GM12875 (cell line): ENCODE measurements at regions not wholly inside any gene's neighbourhood (a gene's known extent, or its start where the extent isn't known, plus 50 kb on each side); places are given as distances from the start of the nearest gene placed in this dataset.

Experiments
- H3K4me3 ChIP-seq: one replicate; pipeline ENCODE4 v1.5.1; 2011; ENCODE audit warnings: low read depth, low read length, control low read depth
- TF ChIP-seq, protein P1 (sequence below): IDR thresholded peaks from 2 replicates; pipeline ENCODE4 v1.5.1; 2011; ENCODE audit warnings: low read depth, mild to moderate bottlenecking, control low read depth, inconsistent platforms, low read length, moderate library complexity, borderline replicate concordance; ENCODE audit not compliant: insufficient read depth

DNA sequence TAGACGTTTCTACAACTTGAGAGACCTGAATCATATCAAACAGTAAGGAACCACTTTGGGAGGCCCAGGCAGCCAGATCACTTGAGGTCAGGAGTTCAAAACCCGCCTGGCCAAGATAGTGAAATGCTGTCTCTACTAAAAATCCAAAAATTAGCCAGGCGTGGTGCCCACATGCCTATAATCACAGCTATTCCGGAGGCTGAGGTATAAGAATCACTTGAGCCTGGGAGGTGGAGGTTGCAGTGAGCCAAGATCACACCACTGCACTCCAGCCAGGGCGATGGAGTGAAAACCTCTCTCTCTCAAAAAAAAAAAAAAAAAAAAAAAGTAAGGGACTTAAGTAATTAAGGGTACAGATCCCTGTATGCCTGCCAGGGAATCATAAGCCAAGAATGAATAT lies 103.4 kb upstream of the NUDT7 start:
- no peak overlapping the region for H3K4me3 ChIP-seq
- TF ChIP-seq, protein P1, sequence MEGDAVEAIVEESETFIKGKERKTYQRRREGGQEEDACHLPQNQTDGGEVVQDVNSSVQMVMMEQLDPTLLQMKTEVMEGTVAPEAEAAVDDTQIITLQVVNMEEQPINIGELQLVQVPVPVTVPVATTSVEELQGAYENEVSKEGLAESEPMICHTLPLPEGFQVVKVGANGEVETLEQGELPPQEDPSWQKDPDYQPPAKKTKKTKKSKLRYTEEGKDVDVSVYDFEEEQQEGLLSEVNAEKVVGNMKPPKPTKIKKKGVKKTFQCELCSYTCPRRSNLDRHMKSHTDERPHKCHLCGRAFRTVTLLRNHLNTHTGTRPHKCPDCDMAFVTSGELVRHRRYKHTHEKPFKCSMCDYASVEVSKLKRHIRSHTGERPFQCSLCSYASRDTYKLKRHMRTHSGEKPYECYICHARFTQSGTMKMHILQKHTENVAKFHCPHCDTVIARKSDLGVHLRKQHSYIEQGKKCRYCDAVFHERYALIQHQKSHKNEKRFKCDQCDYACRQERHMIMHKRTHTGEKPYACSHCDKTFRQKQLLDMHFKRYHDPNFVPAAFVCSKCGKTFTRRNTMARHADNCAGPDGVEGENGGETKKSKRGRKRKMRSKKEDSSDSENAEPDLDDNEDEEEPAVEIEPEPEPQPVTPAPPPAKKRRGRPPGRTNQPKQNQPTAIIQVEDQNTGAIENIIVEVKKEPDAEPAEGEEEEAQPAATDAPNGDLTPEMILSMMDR, result no peak

DNA sequence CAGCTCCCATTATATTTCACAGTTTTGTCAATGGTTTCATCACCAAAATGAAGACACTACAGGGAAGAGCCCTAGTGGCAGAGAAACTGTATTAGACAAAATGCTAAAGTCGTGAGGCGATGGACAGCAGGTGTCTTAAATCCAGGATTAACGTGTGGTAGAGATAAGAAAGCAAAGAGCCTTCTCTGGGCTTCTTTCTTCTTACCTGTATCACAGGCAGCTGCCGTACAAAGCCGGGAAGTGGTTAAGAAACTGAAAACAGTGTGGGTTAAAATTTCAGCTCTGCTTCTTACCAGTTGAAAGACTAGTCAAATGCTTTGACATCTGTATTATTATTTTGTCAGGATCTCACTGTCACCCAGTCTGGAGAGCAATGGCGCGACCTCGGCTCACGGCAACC lies 98.2 kb upstream of the NUDT7 start:
- TF ChIP-seq, protein P1, result no peak

DNA sequence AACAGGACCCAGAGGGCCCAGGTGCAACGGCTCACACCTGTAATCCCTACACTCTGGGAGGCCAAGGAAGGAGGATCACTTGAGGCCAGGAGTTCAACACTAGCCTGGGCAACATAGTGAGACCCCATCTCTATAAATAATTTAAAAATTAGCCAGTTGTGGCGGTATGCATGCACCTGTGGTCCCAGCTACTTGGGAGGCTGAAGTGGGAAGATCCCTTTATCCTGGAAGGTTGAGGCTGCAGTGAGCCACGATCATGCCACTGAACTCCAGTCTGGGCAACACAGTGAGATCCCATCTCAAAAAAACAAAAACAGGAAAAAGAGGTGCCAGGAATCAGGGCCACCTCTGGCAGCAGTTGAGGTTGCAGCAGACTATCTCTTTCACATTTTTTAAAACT lies 85.7 kb upstream of the NUDT7 start:
- no peak overlapping the region for H3K4me3 ChIP-seq
- TF ChIP-seq, protein P1, result no peak

More for the DNA sequence above, 98.2 kb upstream of the NUDT7 start:
- H3K4me3 ChIP-seq, result no peak overlapping the region

DNA sequence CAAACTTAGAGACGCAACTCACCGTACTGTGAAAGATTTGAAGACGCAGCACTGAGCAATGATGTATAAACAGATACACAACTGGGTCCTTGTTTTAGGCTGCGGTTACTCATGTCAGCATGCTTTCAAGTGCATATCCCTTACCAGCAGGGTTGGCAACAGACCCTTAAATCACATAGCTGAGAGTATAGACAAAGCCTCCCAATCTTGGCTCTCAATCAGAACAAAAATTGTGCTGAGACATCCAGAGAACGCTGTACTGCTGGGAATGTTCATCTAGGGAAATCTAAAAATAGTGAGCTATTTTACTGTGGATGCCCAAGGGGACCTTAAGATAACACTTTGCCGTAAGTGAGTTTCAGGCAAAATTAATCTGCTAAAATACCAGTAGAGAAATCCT lies 84.4 kb upstream of the NUDT7 start:
- TF ChIP-seq, protein P1, result no peak
- no peak overlapping the region for H3K4me3 ChIP-seq

DNA sequence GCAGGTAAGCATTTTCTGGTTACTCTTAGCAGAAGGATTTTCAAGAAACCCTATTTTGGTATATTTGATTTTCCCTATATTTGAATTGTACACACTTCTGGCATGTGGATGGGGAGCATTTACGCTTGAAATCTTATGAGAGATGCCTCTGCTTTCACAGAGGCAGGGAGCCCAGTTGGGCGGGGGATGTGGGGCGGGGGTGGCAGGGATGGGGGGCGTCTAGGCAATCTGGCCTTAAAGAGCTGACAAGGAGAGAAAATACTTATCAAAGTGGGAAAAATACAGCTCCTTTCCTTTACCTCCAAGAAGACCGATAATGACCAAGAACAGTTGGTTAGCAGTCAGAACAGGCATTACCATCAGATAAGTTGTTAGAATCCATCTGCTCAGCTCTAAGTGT lies 79.1 kb upstream of the NUDT7 start:
- no peak overlapping the region for H3K4me3 ChIP-seq
- TF ChIP-seq, protein P1, result no peak

DNA sequence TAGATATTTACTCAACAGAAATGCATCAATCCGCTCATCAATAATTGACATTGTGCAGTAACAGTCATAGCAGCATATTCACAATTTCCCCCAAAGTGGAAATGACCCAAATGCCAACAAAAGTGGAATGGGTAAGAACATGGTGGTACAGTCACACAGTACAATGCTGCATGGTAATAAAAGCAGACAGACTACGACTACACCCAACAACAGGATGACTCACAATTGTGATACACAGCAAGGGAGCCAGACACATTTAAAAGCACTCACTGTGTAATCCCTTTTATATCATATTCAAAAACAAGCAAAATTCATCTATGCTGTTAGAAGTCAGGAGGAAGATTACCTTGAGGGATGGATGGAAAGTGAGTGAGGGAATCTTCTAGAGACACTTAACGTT lies 76.5 kb upstream of the NUDT7 start:
- no peak overlapping the region for H3K4me3 ChIP-seq
- TF ChIP-seq, protein P1, result no peak

DNA sequence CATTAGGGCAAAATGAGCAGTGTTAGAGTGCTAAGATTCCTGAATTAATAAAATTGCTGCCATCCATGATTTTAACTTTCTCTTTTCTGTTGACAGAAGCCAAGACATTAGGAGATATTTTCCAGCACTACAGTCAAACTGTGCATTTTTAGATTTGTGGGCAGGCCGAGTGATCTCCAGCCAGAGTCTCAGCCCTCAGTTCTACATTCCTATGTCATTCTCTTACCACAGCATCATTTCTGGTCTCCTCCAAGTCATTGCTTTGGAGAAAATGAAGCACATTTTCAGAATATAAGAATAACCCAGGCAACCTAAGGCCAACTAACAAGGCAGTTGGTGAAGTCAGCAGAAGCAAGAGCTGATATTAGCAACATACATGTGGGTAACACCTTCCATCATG lies 74.6 kb upstream of the NUDT7 start:
- TF ChIP-seq, protein P1, result no peak
- H3K4me3 ChIP-seq, result no peak overlapping the region
